ENCODE measurements at regions not wholly inside any gene's neighbourhood (a gene's known extent, or its start where the extent isn't known, plus 50 kb on each side); places are given as distances from the start of the nearest gene placed in this dataset.

GRCh38 chr21:35373998-35374397 lies 324.9 kb upstream of the RUNX1 start:
- H3K9me3 Mint-ChIP-seq (ENCODE audit: unreplicated experiment) = no peaks in the 10 kb centered on the region
- no peak for TF ChIP-seq CTCF (IDR thresholded peaks at IDR 0.05; ENCODE audit: partially characterized antibody, unreplicated experiment)
- no peak overlapping the region for H3K4me3 Mint-ChIP-seq (ENCODE audit: unreplicated experiment)
- H3K27me3 Mint-ChIP-seq (ENCODE audit: unreplicated experiment) = no peaks in the 10 kb centered on the region
- no peak overlapping the region for H3K27ac Mint-ChIP-seq (ENCODE audit: unreplicated experiment)
- H3K36me3 Mint-ChIP-seq (ENCODE audit: unreplicated experiment) = no peaks in the 10 kb centered on the region
- no peaks in the 10 kb centered on the region for H3K4me1 Mint-ChIP-seq (ENCODE audit: low read depth, unreplicated experiment)
- no peak for DNase-seq

DNA sequence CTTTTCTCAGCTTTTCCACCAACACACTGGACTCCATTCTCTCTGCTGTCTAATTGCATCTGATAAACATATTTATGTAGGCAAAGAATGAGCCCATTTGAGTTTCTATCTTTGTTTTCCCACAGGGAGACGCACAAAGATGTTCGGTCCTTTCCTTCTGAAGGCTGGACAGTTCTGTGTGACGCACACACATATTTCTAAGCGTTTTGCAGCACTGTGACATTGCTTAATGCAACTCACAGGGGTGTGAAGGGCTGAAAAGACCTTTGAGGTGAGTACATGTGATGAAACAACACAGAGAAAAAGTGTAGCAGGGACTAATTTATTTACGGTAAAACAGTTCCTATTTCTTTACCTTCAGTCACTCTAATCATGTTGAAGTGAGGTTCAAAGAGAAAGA lies 323.1 kb upstream of the RUNX1 start:
- no peak for TF ChIP-seq CTCF (IDR thresholded peaks at IDR 0.05; ENCODE audit: partially characterized antibody, unreplicated experiment)
- Mint-ChIP-seq H3K4me3 (ENCODE audit: unreplicated experiment) (no peak overlapping the region), H3K27ac (ENCODE audit: unreplicated experiment) (no peak overlapping the region)

GRCh38 chr21:35370671-35371070 lies 321.6 kb upstream of the RUNX1 start:
- H3K27me3 Mint-ChIP-seq (ENCODE audit: unreplicated experiment) = no peaks in the 10 kb centered on the region
- no peaks in the 10 kb centered on the region for H3K36me3 Mint-ChIP-seq (ENCODE audit: unreplicated experiment)
- no peak for TF ChIP-seq CTCF (IDR thresholded peaks at IDR 0.05; ENCODE audit: partially characterized antibody, unreplicated experiment)
- H3K9me3 Mint-ChIP-seq (ENCODE audit: unreplicated experiment) = no peaks in the 10 kb centered on the region
- H3K4me1 Mint-ChIP-seq (ENCODE audit: low read depth, unreplicated experiment) = no peaks in the 10 kb centered on the region
- H3K4me3 Mint-ChIP-seq (ENCODE audit: unreplicated experiment) = no peak overlapping the region
- H3K27ac Mint-ChIP-seq (ENCODE audit: unreplicated experiment) = no peak overlapping the region
- no peak for DNase-seq

More for the DNA sequence above, 323.1 kb upstream of the RUNX1 start:
- H3K4me1 Mint-ChIP-seq (ENCODE audit: low read depth, unreplicated experiment) = no peaks in the 10 kb centered on the region
- no peaks in the 10 kb centered on the region for H3K9me3 Mint-ChIP-seq (ENCODE audit: unreplicated experiment)
- no peak for DNase-seq
- no peaks in the 10 kb centered on the region for H3K27me3 Mint-ChIP-seq (ENCODE audit: unreplicated experiment)
- H3K36me3 Mint-ChIP-seq (ENCODE audit: unreplicated experiment) = no peaks in the 10 kb centered on the region

DNA sequence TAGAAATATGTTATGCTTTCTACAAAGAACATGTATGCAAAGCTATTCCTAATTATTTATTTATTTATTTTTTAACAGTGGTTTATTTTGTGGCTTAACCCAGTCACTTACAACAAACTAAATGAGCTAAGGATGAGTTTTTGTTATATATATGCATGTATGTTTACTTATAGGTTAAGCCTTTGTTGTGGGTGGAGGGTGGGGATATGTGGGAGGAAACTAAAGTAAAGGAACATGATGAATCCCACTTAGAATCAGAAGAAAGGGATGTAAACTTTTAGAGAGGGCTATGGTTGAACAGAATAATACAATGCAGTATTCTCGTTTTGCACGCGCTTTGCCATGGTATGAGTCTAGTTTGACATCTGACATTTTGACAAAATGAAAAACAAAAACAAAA lies 321.0 kb upstream of the RUNX1 start:
- no peaks in the 10 kb centered on the region for H3K27me3 Mint-ChIP-seq (ENCODE audit: unreplicated experiment)
- no peaks in the 10 kb centered on the region for H3K9me3 Mint-ChIP-seq (ENCODE audit: unreplicated experiment)
- no peak overlapping the region for H3K4me3 Mint-ChIP-seq (ENCODE audit: unreplicated experiment)
- no peaks in the 10 kb centered on the region for H3K4me1 Mint-ChIP-seq (ENCODE audit: low read depth, unreplicated experiment)
- H3K27ac Mint-ChIP-seq (ENCODE audit: unreplicated experiment) = no peak overlapping the region
- no peak for DNase-seq
- no peak for TF ChIP-seq CTCF (IDR thresholded peaks at IDR 0.05; ENCODE audit: partially characterized antibody, unreplicated experiment)
- H3K36me3 Mint-ChIP-seq (ENCODE audit: unreplicated experiment) = no peaks in the 10 kb centered on the region

DNA sequence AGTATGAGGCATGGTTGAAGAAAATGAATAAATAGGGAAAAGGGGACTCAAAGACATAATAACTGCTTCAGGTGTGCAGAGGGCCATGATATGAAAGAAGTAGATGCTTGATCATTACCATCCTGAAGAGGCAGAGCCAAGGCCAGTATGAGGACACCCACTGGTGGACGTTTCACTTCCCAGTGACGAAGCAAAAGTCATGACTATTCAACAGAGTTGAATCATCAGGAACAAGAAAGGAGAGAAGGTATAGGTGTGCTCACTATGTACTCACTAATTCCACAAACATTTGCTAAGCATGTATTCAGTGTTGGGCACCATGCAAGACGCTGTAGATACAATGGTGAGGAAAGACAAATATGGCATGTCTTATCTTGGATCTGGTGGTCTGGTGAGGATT lies 319.2 kb upstream of the RUNX1 start:
- no peak overlapping the region for H3K4me3 Mint-ChIP-seq (ENCODE audit: unreplicated experiment)

More for the DNA sequence above, 319.2 kb upstream of the RUNX1 start:
- Mint-ChIP-seq H3K27me3 (ENCODE audit: unreplicated experiment) (no peaks in the 10 kb centered on the region), H3K27ac (ENCODE audit: unreplicated experiment) (no peak overlapping the region), H3K4me1 (ENCODE audit: low read depth, unreplicated experiment) (no peaks in the 10 kb centered on the region), H3K36me3 (ENCODE audit: unreplicated experiment) (no peaks in the 10 kb centered on the region), H3K9me3 (ENCODE audit: unreplicated experiment) (peaks cover 2% of the 10 kb centered on the region)
- TF ChIP-seq CTCF (IDR thresholded peaks at IDR 0.05; ENCODE audit: partially characterized antibody, unreplicated experiment) = no peak
- no peak for DNase-seq
